ENCODE measurements at regions not wholly inside any gene's neighbourhood (a gene's known extent, or its start where the extent isn't known, plus 50 kb on each side); places are given as distances from the start of the nearest gene placed in this dataset.
A peak's percentile ranks its signal among the peaks of the same experiment; 100 is the strongest.

DNA sequence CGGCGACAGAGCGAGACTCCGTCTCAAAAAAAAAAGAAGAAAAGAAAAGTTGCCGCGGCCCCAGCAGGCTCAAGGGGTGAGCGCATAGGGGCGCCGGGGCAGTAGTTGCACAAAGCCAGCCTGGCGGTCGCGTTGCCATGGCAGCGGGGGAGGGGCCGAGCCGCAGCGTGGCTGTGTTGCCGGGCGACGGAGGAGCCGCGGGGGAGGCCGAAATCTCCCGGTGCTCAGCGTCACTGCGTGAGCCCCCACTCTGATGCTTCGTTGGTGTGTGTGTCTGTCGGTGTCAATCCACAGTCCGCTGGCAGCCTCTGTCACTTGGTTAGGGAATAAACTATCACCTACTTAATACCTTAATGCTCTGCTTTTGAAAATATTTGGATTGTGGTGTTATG, 82.9 kb upstream of the C1QTNF9B start:
- Histone ChIP-seq H3K9me3 (no peaks in the 10 kb centered on the region), H3K4me2 (peak overlapping the region; percentile 99)
- TF ChIP-seq Cebpa-rat (IDR thresholded peaks at IDR 0.05), result no peak

DNA sequence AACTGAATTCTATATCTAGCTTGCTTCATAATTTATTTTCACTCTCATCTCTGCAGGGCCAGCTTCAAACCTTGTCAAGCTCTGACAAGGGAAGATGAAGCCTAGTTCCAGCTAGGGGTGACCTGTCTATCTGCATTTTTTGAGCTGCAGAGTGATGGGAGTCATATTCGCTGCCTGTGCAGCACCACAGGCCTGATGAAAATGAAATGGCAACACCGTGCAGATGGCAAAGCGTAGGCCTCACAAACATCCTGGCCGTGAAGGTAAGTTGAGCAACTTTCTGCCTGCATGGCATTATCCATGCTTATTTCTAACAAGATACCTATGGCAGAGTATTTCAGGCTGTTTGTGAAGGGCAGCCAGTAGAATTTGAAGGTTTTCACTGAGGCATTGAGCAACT, 86.4 kb upstream of the C1QTNF9B start:
- H3K9me3 ChIP-seq, result no peaks in the 10 kb centered on the region
- H3K27ac ChIP-seq, result no peak overlapping the region
- H3K4me2 ChIP-seq, result no peak overlapping the region
- TF ChIP-seq Cebpa-rat (IDR thresholded peaks at IDR 0.05), result no peak
- H3K9ac ChIP-seq, result no peak overlapping the region
- peaks cover 15% of the 10 kb centered on the region for H3K4me1 ChIP-seq
- H3K4me3 ChIP-seq, result no peak overlapping the region
- peaks cover 13% of the 10 kb centered on the region for H3K27me3 ChIP-seq
- no peaks in the 10 kb centered on the region for H4K20me1 ChIP-seq
- no peaks in the 10 kb centered on the region for H3K36me3 ChIP-seq

More for the DNA sequence above, 82.9 kb upstream of the C1QTNF9B start:
- H4K20me1 ChIP-seq, result no peaks in the 10 kb centered on the region
- peaks cover 15% of the 10 kb centered on the region for H3K4me1 ChIP-seq
- H3K9ac ChIP-seq, result 0 out of 2 replicates have a peak overlapping the region, but pooled peaks have one; percentile 48
- H3K27ac ChIP-seq, result no peak overlapping the region
- H3K27me3 ChIP-seq, result peaks cover 15% of the 10 kb centered on the region
- H3K36me3 ChIP-seq, result no peaks in the 10 kb centered on the region
- peak overlapping the region; percentile 65 for H3K4me3 ChIP-seq

DNA sequence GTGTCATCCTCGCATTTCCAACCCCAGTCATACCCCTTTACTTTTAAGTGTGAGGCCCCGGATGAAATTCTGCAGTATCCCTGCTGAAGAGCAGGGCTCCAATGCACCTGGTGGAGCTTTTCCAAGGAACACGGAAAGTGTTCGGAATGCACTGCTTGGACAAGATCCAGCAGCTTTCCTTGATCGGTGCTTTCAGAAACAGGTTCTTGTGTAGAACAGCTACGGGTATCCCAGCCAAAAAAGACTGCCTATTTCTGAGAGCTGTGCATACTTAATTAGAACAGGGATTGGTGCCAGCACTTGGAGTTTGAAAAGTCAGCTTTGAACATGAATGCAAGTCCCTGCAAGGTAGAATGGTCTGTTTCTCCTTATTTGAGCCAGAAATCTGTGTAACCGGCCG, 87.2 kb upstream of the C1QTNF9B start:
- no peak overlapping the region for H3K9ac ChIP-seq
- peaks cover 5% of the 10 kb centered on the region for H3K27me3 ChIP-seq
- no peaks in the 10 kb centered on the region for H3K36me3 ChIP-seq
- no peak overlapping the region for H3K27ac ChIP-seq
- no peak overlapping the region for H3K4me2 ChIP-seq
- peaks cover 10% of the 10 kb centered on the region for H3K4me1 ChIP-seq
- no peak overlapping the region for H3K4me3 ChIP-seq
- no peak for TF ChIP-seq Cebpa-rat (IDR thresholded peaks at IDR 0.05)
- no peaks in the 10 kb centered on the region for H3K9me3 ChIP-seq
- no peaks in the 10 kb centered on the region for H4K20me1 ChIP-seq

DNA sequence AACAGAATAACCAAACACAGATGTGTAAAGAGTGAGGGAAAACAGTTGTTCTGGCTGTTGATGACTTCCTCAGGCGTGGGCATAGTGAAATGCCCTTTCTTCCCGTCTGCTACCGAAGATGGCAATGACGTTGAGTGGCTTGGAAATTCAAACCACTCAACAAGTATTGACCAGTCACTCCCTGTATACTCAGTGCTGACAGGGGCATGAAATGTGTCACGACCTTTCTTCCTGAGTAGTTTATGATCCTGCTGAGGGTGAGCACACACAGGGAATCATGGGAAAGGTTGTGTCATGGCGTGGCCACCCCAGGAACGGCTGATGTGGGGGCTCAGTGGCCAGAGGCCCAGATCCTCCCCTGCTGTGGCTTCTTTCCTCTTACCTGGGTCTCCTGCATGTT, 87.8 kb upstream of the C1QTNF9B start:
- Histone ChIP-seq H3K27ac (no peak overlapping the region), H3K4me3 (no peak overlapping the region), H4K20me1 (no peaks in the 10 kb centered on the region), H3K9me3 (no peaks in the 10 kb centered on the region), H3K4me2 (no peak overlapping the region), H3K27me3 (peaks cover under 1% of the 10 kb centered on the region; the same call in 1 of the 2 replicates), H3K9ac (no peak overlapping the region), H3K36me3 (no peaks in the 10 kb centered on the region), H3K4me1 (peaks cover 5% of the 10 kb centered on the region; the same call in 1 of the 2 replicates)
- no peak for TF ChIP-seq Cebpa-rat (IDR thresholded peaks at IDR 0.05)

DNA sequence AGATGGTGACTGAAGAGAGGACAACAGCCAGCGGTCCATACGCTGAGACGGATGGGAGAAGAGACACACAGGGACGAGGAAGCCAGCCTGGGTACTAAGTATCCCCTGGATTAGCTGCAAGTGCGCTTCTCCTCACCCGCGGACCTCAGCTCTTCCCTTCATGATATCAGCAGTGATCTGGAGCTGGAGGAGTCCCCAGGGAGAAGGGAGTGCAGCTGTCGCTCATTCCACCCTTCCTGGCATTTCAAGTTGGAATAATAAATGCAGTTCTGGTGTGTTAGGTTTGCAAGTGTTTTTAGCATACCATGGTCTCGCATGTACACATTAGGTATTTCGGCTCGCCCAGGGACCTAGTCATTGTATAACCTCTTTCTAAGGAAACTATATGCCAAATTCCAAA, 88.5 kb upstream of the C1QTNF9B start:
- H3K36me3 ChIP-seq, result no peaks in the 10 kb centered on the region
- no peaks in the 10 kb centered on the region for H3K9me3 ChIP-seq
- TF ChIP-seq Cebpa-rat (IDR thresholded peaks at IDR 0.05), result no peak
- no peak overlapping the region for H3K9ac ChIP-seq
- H3K4me1 ChIP-seq, result no peaks in the 10 kb centered on the region
- no peak overlapping the region for H3K27ac ChIP-seq
- no peaks in the 10 kb centered on the region for H4K20me1 ChIP-seq
- no peaks in the 10 kb centered on the region for H3K27me3 ChIP-seq
- H3K4me3 ChIP-seq, result no peak overlapping the region
- no peak overlapping the region for H3K4me2 ChIP-seq

DNA sequence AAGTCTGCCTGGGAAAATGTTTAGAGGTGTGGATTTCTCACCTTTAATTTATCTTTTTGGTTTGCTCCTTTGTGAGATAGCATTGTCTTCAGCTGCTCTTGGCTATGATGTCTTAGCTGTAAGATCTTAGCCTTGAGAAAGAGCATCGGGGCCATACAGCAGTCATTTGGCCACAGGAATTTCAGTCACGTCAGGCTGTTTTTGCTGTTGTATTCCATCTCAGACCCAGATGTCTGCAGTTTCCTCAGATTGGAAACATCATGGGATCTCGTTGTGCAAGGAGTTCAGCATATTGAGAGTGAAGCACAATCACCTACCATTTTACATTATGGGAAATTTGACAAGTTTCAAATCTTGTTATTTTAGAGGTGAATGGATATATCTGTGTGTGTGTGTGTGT, 89.3 kb upstream of the C1QTNF9B start:
- Histone ChIP-seq H3K9ac (no peak overlapping the region), H3K27ac (no peak overlapping the region)
- TF ChIP-seq Cebpa-rat (IDR thresholded peaks at IDR 0.05), result no peak

DNA sequence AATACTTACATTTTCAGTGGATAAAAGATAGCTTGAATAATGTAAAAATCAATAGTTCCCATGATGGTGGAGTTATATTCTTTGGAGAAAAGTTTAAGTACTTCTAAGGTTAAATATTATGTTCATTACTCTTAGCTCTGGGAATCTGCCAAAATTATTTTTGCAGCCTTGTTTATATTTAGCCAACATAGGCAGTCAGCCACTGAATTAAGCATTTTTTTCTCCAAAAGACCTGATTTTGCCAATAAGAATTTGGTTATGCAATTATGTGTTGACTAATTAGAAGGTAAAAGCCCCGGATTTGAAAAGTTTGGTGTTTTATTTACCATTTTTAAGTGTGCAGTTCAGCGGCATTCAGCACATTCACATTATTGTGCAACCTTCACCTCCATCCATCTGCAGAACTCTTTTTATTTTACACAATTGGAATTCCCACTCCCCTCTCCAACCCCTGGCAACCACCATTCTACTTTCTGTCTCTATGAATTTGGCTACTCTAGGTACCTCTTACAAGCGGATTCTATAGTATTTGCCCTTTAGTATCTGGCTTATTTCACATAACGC, 90.1 kb upstream of the C1QTNF9B start:
- no peaks in the 10 kb centered on the region for H3K27me3 ChIP-seq
- no peak overlapping the region for H3K4me3 ChIP-seq
- H3K9ac ChIP-seq, result no peak overlapping the region
- H3K36me3 ChIP-seq, result no peaks in the 10 kb centered on the region
- no peak overlapping the region for H3K27ac ChIP-seq
- no peaks in the 10 kb centered on the region for H3K4me1 ChIP-seq
- no peak for TF ChIP-seq Cebpa-rat (IDR thresholded peaks at IDR 0.05)
- H4K20me1 ChIP-seq, result no peaks in the 10 kb centered on the region
- H3K9me3 ChIP-seq, result no peaks in the 10 kb centered on the region
- no peak overlapping the region for H3K4me2 ChIP-seq

More for the DNA sequence above, 89.3 kb upstream of the C1QTNF9B start:
- Histone ChIP-seq H3K36me3 (no peaks in the 10 kb centered on the region), H3K9me3 (no peaks in the 10 kb centered on the region), H3K27me3 (no peaks in the 10 kb centered on the region), H3K4me3 (no peak overlapping the region), H4K20me1 (no peaks in the 10 kb centered on the region), H3K4me1 (no peaks in the 10 kb centered on the region), H3K4me2 (no peak overlapping the region)

DNA sequence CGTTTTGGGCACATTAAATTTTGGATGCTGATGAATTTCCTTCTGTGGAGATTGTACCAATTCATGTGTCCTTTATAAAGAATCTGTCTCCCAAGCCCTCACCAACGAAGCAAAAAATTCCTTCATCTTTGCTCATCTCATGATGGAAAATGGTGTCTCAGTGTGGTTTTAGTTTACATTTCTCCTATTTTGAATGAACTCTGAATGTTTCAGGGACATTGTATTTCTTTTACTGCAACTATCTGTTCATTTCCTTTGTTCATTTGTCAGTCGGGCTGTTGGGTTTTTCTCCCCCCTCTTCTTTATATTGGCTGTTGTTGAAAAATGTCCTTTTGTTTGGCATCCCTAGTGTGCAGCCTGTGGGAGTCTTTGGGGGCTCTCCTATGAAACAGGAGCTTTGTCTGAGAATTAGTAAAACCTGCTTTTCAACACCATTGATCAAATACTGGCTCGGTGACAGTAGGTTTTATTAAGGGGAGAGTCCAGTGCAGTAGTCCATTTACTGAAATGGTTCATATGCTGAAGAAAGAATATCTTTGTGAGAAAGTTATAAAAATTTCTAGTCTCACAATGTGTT, 91.3 kb upstream of the C1QTNF9B start:
- no peaks in the 10 kb centered on the region for H3K4me1 ChIP-seq
- H3K36me3 ChIP-seq, result no peaks in the 10 kb centered on the region
- H3K9me3 ChIP-seq, result no peaks in the 10 kb centered on the region
- no peak overlapping the region for H3K4me3 ChIP-seq
- no peaks in the 10 kb centered on the region for H3K27me3 ChIP-seq
- H3K9ac ChIP-seq, result no peak overlapping the region
- H4K20me1 ChIP-seq, result no peaks in the 10 kb centered on the region
- TF ChIP-seq Cebpa-rat (IDR thresholded peaks at IDR 0.05), result no peak
- H3K27ac ChIP-seq, result no peak overlapping the region
- H3K4me2 ChIP-seq, result no peak overlapping the region

DNA sequence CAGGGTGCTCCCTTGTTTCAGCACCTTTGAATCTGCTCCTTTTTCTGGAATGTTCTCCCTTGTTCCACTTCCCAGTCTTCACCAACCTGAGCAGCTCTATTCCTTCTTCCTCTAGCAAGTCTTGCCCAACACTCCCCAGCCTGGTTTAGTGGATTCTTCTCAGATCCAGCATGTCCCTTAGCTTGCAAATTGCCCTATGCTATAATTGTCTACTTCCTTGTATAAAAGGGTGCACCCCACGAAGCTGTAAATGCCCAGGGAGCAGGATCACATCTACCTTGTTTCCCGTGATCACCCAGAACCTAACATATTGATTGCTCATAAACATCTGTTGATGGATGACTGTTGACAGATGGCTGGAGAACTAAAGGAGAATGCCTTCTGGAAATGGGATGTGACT, 93.2 kb upstream of the C1QTNF9B start:
- no peak overlapping the region for H3K4me2 ChIP-seq
- H3K9ac ChIP-seq, result no peak overlapping the region
- H3K27me3 ChIP-seq, result no peaks in the 10 kb centered on the region
- H4K20me1 ChIP-seq, result no peaks in the 10 kb centered on the region
- H3K9me3 ChIP-seq, result no peaks in the 10 kb centered on the region
- no peaks in the 10 kb centered on the region for H3K4me1 ChIP-seq
- H3K36me3 ChIP-seq, result no peaks in the 10 kb centered on the region
- no peak overlapping the region for H3K27ac ChIP-seq
- no peak overlapping the region for H3K4me3 ChIP-seq
- no peak for TF ChIP-seq Cebpa-rat (IDR thresholded peaks at IDR 0.05)

DNA sequence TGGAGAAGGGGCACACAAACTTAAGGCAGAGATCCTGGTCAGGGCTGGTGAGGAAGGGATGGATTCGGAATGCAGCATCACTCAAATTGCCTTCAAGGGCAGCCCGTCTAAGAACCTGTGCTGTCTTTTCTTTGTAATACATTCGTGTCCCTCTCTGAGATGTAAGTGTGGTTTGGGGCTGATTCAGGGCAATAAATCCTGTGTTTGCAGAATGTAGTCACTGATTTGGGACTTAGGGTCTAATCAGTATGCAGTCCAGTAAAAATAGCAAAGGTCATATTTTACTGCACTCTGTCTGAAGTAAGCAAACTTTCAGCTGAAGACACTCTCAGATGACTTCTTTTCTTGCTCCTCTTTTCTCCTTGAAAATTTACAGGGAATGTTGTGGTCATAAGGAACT, 93.8 kb upstream of the C1QTNF9B start:
- Histone ChIP-seq H4K20me1 (no peaks in the 10 kb centered on the region), H3K9me3 (no peaks in the 10 kb centered on the region), H3K27ac (no peak overlapping the region), H3K9ac (no peak overlapping the region), H3K27me3 (no peaks in the 10 kb centered on the region), H3K4me1 (no peaks in the 10 kb centered on the region), H3K4me3 (no peak overlapping the region), H3K36me3 (no peaks in the 10 kb centered on the region), H3K4me2 (no peak overlapping the region)
- no peak for TF ChIP-seq Cebpa-rat (IDR thresholded peaks at IDR 0.05)

Data from BLaER1 (cell line).